Mesenchymal stem cell (in vitro differentiated cells and primary cell): ENCODE measurements at regions not wholly inside any gene's neighbourhood (a gene's known extent, or its start where the extent isn't known, plus 50 kb on each side); places are given as distances from the start of the nearest gene placed in this dataset.

Source experiments
- DNase-seq: peaks from one replicate; pipeline ENCODE4 v3.0.0-alpha.2; 2013
- H2AFZ ChIP-seq: one replicate; pipeline ENCODE4 v1.6.1; 2013; ENCODE audit warnings: low read depth, mild to moderate bottlenecking, control low read depth, inconsistent platforms, low read length, moderate library complexity
- H2AK5ac ChIP-seq: 2 replicates; pipeline ENCODE4 v1.6.1; 2013; ENCODE audit warnings: low read length, moderate library complexity, mild to moderate bottlenecking, inconsistent platforms; ENCODE audit not compliant: severe bottlenecking
- H2BK120ac ChIP-seq: one replicate; pipeline ENCODE4 v1.6.1; 2013; ENCODE audit warnings: low read depth, mild to moderate bottlenecking, inconsistent platforms, low read length, moderate library complexity
- H2BK12ac ChIP-seq, 2 experiments: one replicate each; pipeline ENCODE4 v1.6.1; 2013; ENCODE audit warnings: inconsistent platforms in 2 of 2, low read length in 2 of 2, mild to moderate bottlenecking in 2 of 2, moderate library complexity in 2 of 2, control low read depth in 1 of 2
- H2BK15ac ChIP-seq: one replicate; pipeline ENCODE4 v1.6.1; 2013; ENCODE audit warnings: mild to moderate bottlenecking, low read depth, inconsistent platforms; ENCODE audit not compliant: poor library complexity, severe bottlenecking
- H2BK5ac ChIP-seq: 2 replicates; pipeline ENCODE4 v1.6.1; 2013; ENCODE audit warnings: low read depth, mild to moderate bottlenecking, low read length, control low read depth, inconsistent platforms; ENCODE audit not compliant: poor library complexity, severe bottlenecking
- H3K14ac ChIP-seq, 2 experiments: one replicate each; pipeline ENCODE4 v1.6.1; 2013; ENCODE audit warnings: inconsistent platforms in 2 of 2, low read length in 2 of 2, control low read depth in 1 of 2, mild to moderate bottlenecking in 1 of 2, moderate library complexity in 1 of 2
- H3K18ac ChIP-seq, 2 experiments: one replicate each; pipeline ENCODE4 v1.6.1; 2013; ENCODE audit warnings: inconsistent platforms in 2 of 2, low read length in 2 of 2, control low read depth in 1 of 2, low read depth in 1 of 2, mild to moderate bottlenecking in 1 of 2
- H3K23ac ChIP-seq, 2 experiments: one replicate each; pipeline ENCODE4 v1.6.1; 2013; ENCODE audit warnings: inconsistent platforms in 2 of 2, low read length in 2 of 2, mild to moderate bottlenecking in 2 of 2, moderate library complexity in 2 of 2, control low read depth in 1 of 2
- H3K27ac ChIP-seq: 2 replicates; pipeline ENCODE4 v1.5.1; 2013; ENCODE audit warnings: mild to moderate bottlenecking, moderate library complexity, low read length, control low read depth, inconsistent platforms; ENCODE audit not compliant: poor library complexity, severe bottlenecking
- H3K27me3 ChIP-seq, 2 experiments: 2 replicates each; pipeline versions ENCODE4 v1.6.1 to v1.7.0; 2013; ENCODE audit warnings: low read length in 2 of 2, mild to moderate bottlenecking in 2 of 2, moderate library complexity in 2 of 2, control low read depth in 1 of 2, inconsistent platforms in 1 of 2; ENCODE audit not compliant: control insufficient read depth in 1 of 2, insufficient read depth in 1 of 2
- H3K36me3 ChIP-seq, 2 experiments: 2 replicates each; pipeline versions ENCODE4 v1.6.1 to v1.7.0; 2013; ENCODE audit warnings: low read length in 2 of 2, control low read depth in 1 of 2, inconsistent platforms in 1 of 2, low read depth in 1 of 2, mild to moderate bottlenecking in 1 of 2; ENCODE audit not compliant: insufficient read depth in 2 of 2, control insufficient read depth in 1 of 2
- H3K4ac ChIP-seq, 2 experiments: one replicate each; pipeline ENCODE4 v1.6.1; 2013; ENCODE audit warnings: inconsistent platforms in 2 of 2, low read length in 2 of 2, mild to moderate bottlenecking in 2 of 2, moderate library complexity in 2 of 2, control low read depth in 1 of 2, low read depth in 1 of 2
- H3K4me1 ChIP-seq: 2 replicates; pipeline ENCODE4 v1.6.1; 2013; ENCODE audit warnings: low read depth, low read length, control low read depth; ENCODE audit not compliant: control insufficient read depth, insufficient read depth
- H3K4me2 ChIP-seq: 2 replicates; pipeline ENCODE4 v1.6.1; 2013; ENCODE audit warnings: low read length, mild to moderate bottlenecking, inconsistent platforms; ENCODE audit not compliant: poor library complexity, severe bottlenecking
- H3K4me3 ChIP-seq, 2 experiments: 2 replicates each; pipeline versions ENCODE4 v1.5.1 to v1.7.0; 2013; ENCODE audit warnings: low read length in 2 of 2, mild to moderate bottlenecking in 2 of 2, control low read depth in 1 of 2, low read depth in 1 of 2; ENCODE audit not compliant: insufficient read depth in 1 of 2
- H3K79me1 ChIP-seq: replicated peaks from 2 replicates; pipeline ENCODE4 v1.6.1; 2013; ENCODE audit warnings: mild to moderate bottlenecking, control low read depth, low read length, inconsistent platforms; ENCODE audit not compliant: poor library complexity, severe bottlenecking
- H3K9ac ChIP-seq: 2 replicates; pipeline ENCODE4 v1.7.0; 2013; ENCODE audit warnings: mild to moderate bottlenecking, low read length, moderate library complexity
- H3K9me3 ChIP-seq: 2 replicates; pipeline ENCODE4 v1.7.0; 2013; ENCODE audit warnings: mild to moderate bottlenecking, low read length; ENCODE audit not compliant: control insufficient read depth
- H4K8ac ChIP-seq: one replicate; pipeline ENCODE4 v1.6.1; 2013; ENCODE audit warnings: inconsistent platforms, mild to moderate bottlenecking, low read length, moderate library complexity
- H4K91ac ChIP-seq: one replicate; pipeline ENCODE4 v1.6.1; 2013; ENCODE audit warnings: mild to moderate bottlenecking, low read length, inconsistent platforms
- WGBS: methylation state at CpG from one replicate; pipeline ENCODE4 v1.1.7; 2013; ENCODE audit warnings: mixed read lengths; 5-methylcytosine and 5-hydroxymethylcytosine counted together

GRCh38 chr3:36317915-36318314 lies 62.4 kb upstream of the STAC start:
- no peak overlapping the region for H3K9ac ChIP-seq
- H3K4me1 ChIP-seq = no peaks in the 10 kb centered on the region
- H3K9me3 ChIP-seq = peaks cover 13% of the 10 kb centered on the region
- 0% methylated on average over 1 of the region's 3 CpGs for WGBS
- no peak overlapping the region for H2BK12ac ChIP-seq
- no peaks in the 10 kb centered on the region for H3K79me1 ChIP-seq
- H2AK5ac ChIP-seq = no peak overlapping the region
- H3K4me2 ChIP-seq = no peak overlapping the region
- no peak overlapping the region for H2AFZ ChIP-seq
- H3K23ac ChIP-seq = no peak overlapping the region
- H4K91ac ChIP-seq = no peak overlapping the region
- H3K27me3 ChIP-seq = no peaks in the 10 kb centered on the region
- H2BK120ac ChIP-seq = no peak overlapping the region
- no peak overlapping the region for H3K4me3 ChIP-seq
- no peak overlapping the region for H4K8ac ChIP-seq
- H3K27ac ChIP-seq = no peak overlapping the region
- no peak overlapping the region for H3K14ac ChIP-seq
- no peak for DNase-seq
- H3K36me3 ChIP-seq = no peaks in the 10 kb centered on the region
- no peak overlapping the region for H2BK15ac ChIP-seq
- no peak overlapping the region for H3K18ac ChIP-seq
- no peak overlapping the region for H3K4ac ChIP-seq
- no peak overlapping the region for H2BK5ac ChIP-seq

- H3K14ac ChIP-seq = no peak overlapping the region
- DNase-seq = no peak
- no peak overlapping the region for H3K23ac ChIP-seq
- H3K27me3 ChIP-seq = no peaks in the 10 kb centered on the region
- no peak overlapping the region for H2AK5ac ChIP-seq
- H2BK12ac ChIP-seq = no peak overlapping the region
- peaks cover 13% of the 10 kb centered on the region for H3K9me3 ChIP-seq
- no peak overlapping the region for H2BK5ac ChIP-seq
- no peak overlapping the region for H2BK15ac ChIP-seq
- H3K9ac ChIP-seq = no peak overlapping the region
- no peaks in the 10 kb centered on the region for H3K79me1 ChIP-seq
- H2BK120ac ChIP-seq = no peak overlapping the region
- WGBS = 53% methylated on average over 1 of the region's 3 CpGs
- H3K27ac ChIP-seq = peak overlapping the region; percentile 8
- H3K4me2 ChIP-seq = no peak overlapping the region
- no peak overlapping the region for H3K4me3 ChIP-seq
- H3K36me3 ChIP-seq = no peaks in the 10 kb centered on the region
- H3K18ac ChIP-seq = no peak overlapping the region
- H3K4me1 ChIP-seq = no peaks in the 10 kb centered on the region
- H4K8ac ChIP-seq = no peak overlapping the region
- H4K91ac ChIP-seq = no peak overlapping the region
- H3K4ac ChIP-seq = no peak overlapping the region
- H2AFZ ChIP-seq = no peak overlapping the region
Observed at GRCh38 chr3:36318621-36319200, 61.6 kb upstream of the STAC start.

DNA sequence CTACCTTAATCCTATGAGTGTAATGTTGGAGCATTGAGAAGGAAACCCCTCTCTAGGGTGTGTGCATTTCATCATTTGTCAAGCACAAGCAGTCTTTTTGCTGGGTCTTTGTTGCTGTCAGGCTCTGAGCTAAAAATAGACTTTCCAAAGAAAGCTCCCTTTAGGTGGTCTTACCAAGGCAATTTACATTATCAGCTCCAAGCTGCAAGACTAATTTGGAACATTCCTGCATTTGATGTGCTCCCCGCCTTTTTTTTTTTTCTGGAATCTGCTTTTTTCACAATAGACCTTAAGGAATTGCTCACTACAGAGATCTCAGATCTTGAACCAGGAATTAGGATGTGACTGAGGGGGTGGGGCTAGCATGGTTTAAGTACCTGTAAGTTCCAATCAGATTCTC lies 60.6 kb upstream of the STAC start:
- Histone ChIP-seq H3K9me3 (peaks cover 10% of the 10 kb centered on the region), H3K27ac (no peak overlapping the region)

More for the DNA sequence above, 60.6 kb upstream of the STAC start:
- H3K18ac ChIP-seq = no peak overlapping the region
- H3K36me3 ChIP-seq = no peaks in the 10 kb centered on the region
- no peak overlapping the region for H2AFZ ChIP-seq
- H3K4me2 ChIP-seq = no peak overlapping the region
- no peak overlapping the region for H3K23ac ChIP-seq
- no peaks in the 10 kb centered on the region for H3K79me1 ChIP-seq
- H3K4ac ChIP-seq = no peak overlapping the region
- no peak overlapping the region for H3K4me3 ChIP-seq
- no peak overlapping the region for H2BK15ac ChIP-seq
- H3K4me1 ChIP-seq = no peaks in the 10 kb centered on the region
- H2BK12ac ChIP-seq = no peak overlapping the region
- H4K91ac ChIP-seq = no peak overlapping the region
- no peak overlapping the region for H2BK120ac ChIP-seq
- H3K27me3 ChIP-seq = no peaks in the 10 kb centered on the region
- no peak overlapping the region for H3K9ac ChIP-seq
- H2AK5ac ChIP-seq = no peak overlapping the region
- no peak for DNase-seq
- no peak overlapping the region for H2BK5ac ChIP-seq
- H4K8ac ChIP-seq = no peak overlapping the region
- H3K14ac ChIP-seq = no peak overlapping the region
- 20% methylated on average over 1 of the region's 1 CpG for WGBS
